ENCODE measurements at regions not wholly inside any gene's neighbourhood (a gene's known extent, or its start where the extent isn't known, plus 50 kb on each side); places are given as distances from the start of the nearest gene placed in this dataset.

DNA sequence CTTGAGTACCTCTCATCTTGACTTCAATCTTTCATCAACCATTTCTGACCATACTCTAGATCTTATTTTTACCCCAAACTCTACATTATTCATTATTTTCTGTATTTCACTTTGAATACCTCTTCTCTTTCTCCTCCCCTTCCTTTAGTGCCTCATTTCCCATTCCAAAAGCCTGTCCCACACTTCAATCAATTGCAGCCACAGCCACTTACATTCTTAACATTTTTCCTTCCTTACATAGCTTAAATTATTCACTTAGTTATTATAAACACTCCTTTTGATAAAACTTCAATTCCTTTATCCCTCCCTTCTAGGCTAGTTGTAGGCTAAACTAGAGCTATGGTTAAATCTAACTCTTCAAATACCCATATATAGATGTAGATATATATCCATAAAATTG lies 344.0 kb downstream of the PRR16 start (continued):
- TF ChIP-seq ID3 (CRISPR knock-in tag; IDR thresholded peaks at IDR 0.05) (no peak), ID3 (tag; IDR thresholded peaks at IDR 0.05) (no peak), KDM5B (IDR thresholded peaks at IDR 0.05; ENCODE audit: insufficient replicate concordance, low read depth, low read length) (no peak)

GRCh38 chr5:120808606-120809005 lies 344.5 kb downstream of the PRR16 start:
- Histone ChIP-seq H3K9ac (ENCODE audit: insufficient read depth in 1 of 2, low read depth in 2 of 2, low read length in 2 of 2) (no peak overlapping the region), H3K4me3 (no peak overlapping the region), H4K20me1 (replicated peaks; ENCODE audit: control insufficient read depth, insufficient read depth, low read length) (no peaks in the 10 kb centered on the region), H3K27me3 (ENCODE audit: control insufficient read depth in 2 of 2, insufficient read depth in 2 of 2, low read length in 2 of 2) (no peaks in the 10 kb centered on the region), H3K36me3 (ENCODE audit: control insufficient read depth, insufficient read depth, low read length) (no peaks in the 10 kb centered on the region), H3K9me1 (ENCODE audit: control insufficient read depth, insufficient read depth, low read length) (no peaks in the 10 kb centered on the region), H3K9me3 (replicated peaks; ENCODE audit: control insufficient read depth, insufficient read depth, low read depth, low read length) (no peaks in the 10 kb centered on the region), H3K79me2 (ENCODE audit: control insufficient read depth, insufficient read depth, low read length) (no peaks in the 10 kb centered on the region), H2AFZ (ENCODE audit: low read depth, low read length) (no peak overlapping the region), H3K27ac (ENCODE audit: extremely low read depth, low read depth, low read length) (no peak overlapping the region), H3K4me2 (ENCODE audit: insufficient read depth, low read length) (no peak overlapping the region), H3K4me1 (replicated peaks in 1 of 2; ENCODE audit: control insufficient read depth in 2 of 2, insufficient read depth in 2 of 2, low read length in 2 of 2) (no peaks in the 10 kb centered on the region)
- TF ChIP-seq NR2C1 (IDR thresholded peaks at IDR 0.05) = no peak
- no peak for TF ChIP-seq NR2C1 (tag; IDR thresholded peaks at IDR 0.05)
- no peak for TF ChIP-seq PCBP1 (IDR thresholded peaks at IDR 0.05; ENCODE audit: low read depth, low read length, poor library complexity, severe bottlenecking)
- TF ChIP-seq PHTF2 (CRISPR knock-in tag; IDR thresholded peaks at IDR 0.05) = no peak
- no peak for TF ChIP-seq NFE2 (IDR thresholded peaks at IDR 0.05; ENCODE audit: low read depth)
- TF ChIP-seq BRD9 (IDR thresholded peaks at IDR 0.05; ENCODE audit: low read depth, partially characterized antibody) = no peak
- no peak for TF ChIP-seq POLR2B (IDR thresholded peaks at IDR 0.05; ENCODE audit: low read depth, partially characterized antibody)
- TF ChIP-seq PYGO2 (tag; IDR thresholded peaks at IDR 0.05) = no peak
- BruUV-seq (replicated peaks) = no TSS peak
- intact Hi-C loops (cut with micrococcal nuclease) = no loop called here
- ChIA-PET CTCF (ENCODE audit: low intra/inter-chr PET ratio) (no interaction called here), POLR2A (no interaction called here)
- DNase-seq (ENCODE audit: extremely low read depth in 1 of 4, low spot score in 3 of 4) = no peak
- ATAC-seq = no peak
- no peak for FAIRE-seq
- in situ Hi-C loops (cut with MboI) = no loop called here

Data from K562 (cell line).